ENCODE measurements at regions not wholly inside any gene's neighbourhood (a gene's known extent, or its start where the extent isn't known, plus 50 kb on each side); places are given as distances from the start of the nearest gene placed in this dataset.

DNA sequence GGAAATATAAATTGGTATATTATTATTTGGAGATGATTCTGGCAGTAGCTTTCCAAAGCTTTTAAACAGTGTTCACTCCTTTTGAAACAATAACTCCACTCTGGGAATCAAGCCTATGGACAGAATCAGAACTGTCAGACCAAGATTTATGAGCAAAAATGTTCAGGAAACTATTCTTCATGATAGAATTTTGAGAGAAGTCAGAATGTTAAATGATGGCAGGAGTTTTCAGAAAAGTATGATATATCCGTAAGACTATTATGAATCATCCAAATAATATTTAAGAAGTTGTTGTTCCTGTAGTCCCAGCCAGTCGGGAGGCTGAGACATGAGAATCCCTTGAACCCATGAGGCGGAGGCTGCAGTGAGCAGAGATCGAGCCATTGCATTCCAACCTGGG, 50.5 kb upstream of the ADGRG2 start:
- in situ Hi-C loops (cut with HindIII; ENCODE audit: low pct_ligation_motif_present, low sequenced_read_pairs) = no loop called here
- Histone ChIP-seq H3K4me3 (ENCODE audit: low read depth, low read length) (no peak overlapping the region), H3K27ac (no peak overlapping the region), H3K27me3 (replicated peaks) (no peaks in the 10 kb centered on the region), H3K36me3 (replicated peaks) (no peaks in the 10 kb centered on the region)
- TF ChIP-seq CTCF (IDR thresholded peaks at IDR 0.05; ENCODE audit: low read depth, low read length, missing control alignments) = no peak
- DNase-seq = no peak

GRCh38 chrX:19174401-19175025, 52.2 kb upstream of the ADGRG2 start:
- Histone ChIP-seq H3K27ac (no peak overlapping the region), H3K27me3 (replicated peaks) (no peaks in the 10 kb centered on the region), H3K4me3 (ENCODE audit: low read depth, low read length) (no peak overlapping the region), H3K36me3 (replicated peaks) (no peaks in the 10 kb centered on the region)
- TF ChIP-seq CTCF (IDR thresholded peaks at IDR 0.05; ENCODE audit: low read depth, low read length, missing control alignments) = no peak
- in situ Hi-C loops (cut with HindIII; ENCODE audit: low pct_ligation_motif_present, low sequenced_read_pairs) = no loop called here
- peak; percentile 46 for DNase-seq

GRCh38 chrX:19176901-19177630, 54.8 kb upstream of the ADGRG2 start:
- TF ChIP-seq CTCF (IDR thresholded peaks at IDR 0.05; ENCODE audit: low read depth, low read length, missing control alignments) = no peak
- no peak for DNase-seq
- Histone ChIP-seq H3K27me3 (replicated peaks) (no peaks in the 10 kb centered on the region), H3K4me3 (ENCODE audit: low read depth, low read length) (no peak overlapping the region), H3K27ac (no peak overlapping the region), H3K36me3 (replicated peaks) (no peaks in the 10 kb centered on the region)
- in situ Hi-C loops (cut with HindIII; ENCODE audit: low pct_ligation_motif_present, low sequenced_read_pairs) = no loop called here

DNA sequence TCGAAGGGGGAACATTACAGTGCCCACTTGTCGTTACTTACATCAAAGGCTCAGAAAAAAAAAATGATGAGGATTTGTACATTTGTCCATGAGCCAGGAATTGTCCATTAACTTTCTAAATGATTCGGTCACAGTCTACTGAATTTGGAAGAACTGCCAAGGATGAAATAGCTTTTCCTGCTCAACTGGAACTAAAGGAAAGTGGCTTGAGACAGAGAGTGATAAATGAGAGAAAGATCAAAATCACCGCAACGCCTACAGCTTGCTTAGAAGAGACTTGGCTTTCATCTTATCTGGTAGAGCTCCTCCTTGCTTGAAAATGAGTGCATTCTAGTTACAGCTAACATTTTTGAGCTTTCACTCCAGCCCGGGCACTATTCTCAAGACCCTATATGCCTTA, 55.5 kb upstream of the ADGRG2 start:
- no peak for DNase-seq
- no peaks in the 10 kb centered on the region for H3K36me3 ChIP-seq (replicated peaks)
- no peak for TF ChIP-seq CTCF (IDR thresholded peaks at IDR 0.05; ENCODE audit: low read depth, low read length, missing control alignments)
- H3K27me3 ChIP-seq (replicated peaks) = no peaks in the 10 kb centered on the region
- no peak overlapping the region for H3K27ac ChIP-seq
- H3K4me3 ChIP-seq (ENCODE audit: low read depth, low read length) = no peak overlapping the region
- in situ Hi-C loops (cut with HindIII; ENCODE audit: low pct_ligation_motif_present, low sequenced_read_pairs) = no loop called here

- no peak for DNase-seq
- in situ Hi-C loops (cut with HindIII; ENCODE audit: low pct_ligation_motif_present, low sequenced_read_pairs) = no loop called here
Observed at GRCh38 chrX:19178402-19178801, 56.1 kb upstream of the ADGRG2 start.

More at GRCh38 chrX:19178402-19178801, 56.1 kb upstream of the ADGRG2 start:
- no peak for TF ChIP-seq CTCF (IDR thresholded peaks at IDR 0.05; ENCODE audit: low read depth, low read length, missing control alignments)
- Histone ChIP-seq H3K4me3 (ENCODE audit: low read depth, low read length) (no peak overlapping the region), H3K27ac (no peak overlapping the region), H3K36me3 (replicated peaks) (no peaks in the 10 kb centered on the region), H3K27me3 (replicated peaks) (no peaks in the 10 kb centered on the region)

Measured in brain microvascular endothelial cell (primary cell).